H1 (cell line): ENCODE measurements at regions not wholly inside any gene's neighbourhood (a gene's known extent, or its start where the extent isn't known, plus 50 kb on each side); places are given as distances from the start of the nearest gene placed in this dataset.

Source experiments
- CTCF ChIA-PET: fragments of 300-600 bp; sonication (Branson Sonifier 250); formaldehyde crosslinking; loops from one replicate; lab custom pipeline; 2021; ENCODE audit not compliant: partially characterized antibody; lab: Charles Lee
- POLR2A ChIA-PET: fragments of 300-600 bp; sonication (Branson Sonifier 250); formaldehyde crosslinking; loops from one replicate; lab custom pipeline; 2021; ENCODE audit warnings: inconsistent platforms; ENCODE audit not compliant: partially characterized antibody; lab: Charles Lee
- DNase-seq, 2 experiments: peaks; one replicate each; pipeline versions ENCODE4 v3.0.0 to v3.0.0-alpha.2; 2010 to 2022; ENCODE audit warnings: low spot score in 2 of 2, low read depth in 1 of 2, mixed read lengths in 1 of 2
- FAIRE-seq: peaks from 2 replicates; lab custom pipeline; 2011; peaks lifted over from hg19 to GRCh38; lab: Jason Lieb, UNC
- H2AFZ ChIP-seq: 2 replicates; pipeline ENCODE4 v1.8.1; 2012; ENCODE audit warnings: low read length, inconsistent platforms
- H2AK5ac ChIP-seq: 2 replicates; pipeline ENCODE4 v1.6.1; 2013; ENCODE audit warnings: low read depth, low read length
- H2BK120ac ChIP-seq: replicated peaks from 2 replicates; pipeline ENCODE3; 2013; ENCODE audit warnings: low read depth, low read length, inconsistent platforms
- H2BK12ac ChIP-seq: 2 replicates; pipeline ENCODE4 v1.6.1; 2013; ENCODE audit warnings: low read depth, low read length
- H2BK15ac ChIP-seq: 2 replicates; pipeline ENCODE4 v1.6.1; 2013; ENCODE audit warnings: low read length
- H2BK20ac ChIP-seq: 2 replicates; pipeline ENCODE4 v1.6.1; 2013; ENCODE audit warnings: low read length
- H2BK5ac ChIP-seq: 2 replicates; pipeline ENCODE4 v1.6.1; 2013; ENCODE audit warnings: low read depth, low read length
- H3K14ac ChIP-seq: 2 replicates; pipeline ENCODE4 v1.6.1; 2013; ENCODE audit warnings: inconsistent platforms; ENCODE audit not compliant: insufficient read length
- H3K18ac ChIP-seq: 2 replicates; pipeline ENCODE4 v1.6.1; 2013; ENCODE audit warnings: low read length; ENCODE audit errors: extremely low read depth
- H3K23ac ChIP-seq: 2 replicates; pipeline ENCODE4 v1.6.1; 2013; ENCODE audit warnings: inconsistent platforms; ENCODE audit not compliant: insufficient read length
- H3K23me2 ChIP-seq: 2 replicates; pipeline ENCODE4 v1.6.1; 2013; ENCODE audit warnings: low read depth, low read length
- H3K27ac ChIP-seq: 2 replicates; pipeline ENCODE4 v1.6.1; 2011; ENCODE audit warnings: low read depth, low read length, inconsistent platforms
- H3K27me3 ChIP-seq, 4 experiments: replicated peaks in 1 of 4; 1 replicate in 1 of 4; 2 replicates in 3 of 4; pipeline versions ENCODE4 v1.6.1 to v1.8.1; 2011 to 2013; ENCODE audit warnings: low read length in 3 of 4, mild to moderate bottlenecking in 3 of 4, inconsistent platforms in 2 of 4, mixed read lengths in 2 of 4, moderate library complexity in 1 of 4; ENCODE audit not compliant: control insufficient read depth in 3 of 4, insufficient read depth in 3 of 4; ENCODE audit errors: extremely low read depth in 1 of 4
- H3K36me3 ChIP-seq, 4 experiments: 2 replicates each; pipeline versions ENCODE4 v1.6.1 to v1.8.1; 2011 to 2013; ENCODE audit warnings: mild to moderate bottlenecking in 4 of 4, low read length in 3 of 4, moderate library complexity in 2 of 4, control low read depth in 1 of 4, inconsistent platforms in 1 of 4; ENCODE audit not compliant: insufficient read depth in 4 of 4, control insufficient read depth in 2 of 4
- H3K4ac ChIP-seq: replicated peaks from 2 replicates; pipeline ENCODE3; 2013; ENCODE audit warnings: low read length, low read depth, mixed read lengths, inconsistent platforms; ENCODE audit not compliant: insufficient read length
- H3K4me1 ChIP-seq, 4 experiments: replicated peaks in 1 of 4; 1 replicate in 1 of 4; 2 replicates in 3 of 4; pipeline versions ENCODE4 v1.6.1 to v1.8.1; 2011 to 2013; ENCODE audit warnings: low read length in 3 of 4, inconsistent platforms in 2 of 4, mixed read lengths in 1 of 4; ENCODE audit not compliant: insufficient read depth in 4 of 4, control insufficient read depth in 3 of 4
- H3K4me2 ChIP-seq, 2 experiments: 2 replicates each; pipeline versions ENCODE4 v1.6.1 to v1.8.1; 2011 to 2013; ENCODE audit warnings: low read depth in 2 of 2, low read length in 2 of 2, control low read depth in 1 of 2, inconsistent platforms in 1 of 2, mild to moderate bottlenecking in 1 of 2; ENCODE audit not compliant: insufficient read depth in 1 of 2
- H3K4me3 ChIP-seq, 4 experiments: fragments of 200-600, 300-600 bp in 1 of 4; sonication (generic), shearing (Covaris generic), sonication (Bioruptor Twin) in 1 of 4; 2 replicates each; pipeline versions ENCODE4 v1.5.1 to v1.8.1; 2011 to 2016; ENCODE audit warnings: low read length in 4 of 4, low read depth in 3 of 4, control low read depth in 2 of 4, inconsistent platforms in 2 of 4, mild to moderate bottlenecking in 2 of 4, mixed read lengths in 1 of 4, moderate library complexity in 1 of 4; ENCODE audit not compliant: insufficient read depth in 2 of 4; ENCODE audit errors: extremely low read depth in 1 of 4
- H3K56ac ChIP-seq: replicated peaks from 2 replicates; pipeline ENCODE3; 2013; ENCODE audit warnings: low read depth, mild to moderate bottlenecking, mixed read lengths, low read length, inconsistent platforms; ENCODE audit not compliant: insufficient read length
- H3K79me1 ChIP-seq: 2 replicates; pipeline ENCODE4 v1.6.1; 2013; ENCODE audit warnings: low read depth, low read length, control low read depth
- H3K79me2 ChIP-seq, 2 experiments: 2 replicates each; pipeline versions ENCODE4 v1.6.1 to v1.8.1; 2012 to 2013; ENCODE audit warnings: low read length in 2 of 2, mild to moderate bottlenecking in 2 of 2, inconsistent platforms in 1 of 2; ENCODE audit not compliant: insufficient read depth in 2 of 2, control insufficient read depth in 1 of 2
- H3K9ac ChIP-seq, 4 experiments: replicated peaks in 1 of 4; 1 replicate in 1 of 4; 2 replicates in 3 of 4; pipeline versions ENCODE4 v1.6.1 to v1.8.1; 2011 to 2013; ENCODE audit warnings: low read depth in 3 of 4, low read length in 3 of 4, control low read depth in 2 of 4, mild to moderate bottlenecking in 2 of 4, moderate library complexity in 2 of 4, inconsistent platforms in 1 of 4; ENCODE audit errors: extremely low read depth in 1 of 4
- H3K9me3 ChIP-seq, 2 experiments: 2 replicates each; pipeline versions ENCODE4 v1.6.1 to v1.8.1; 2012 to 2013; ENCODE audit warnings: mild to moderate bottlenecking in 2 of 2, moderate library complexity in 2 of 2, control low read depth in 1 of 2, inconsistent platforms in 1 of 2, low read depth in 1 of 2, low read length in 1 of 2, mixed read lengths in 1 of 2; ENCODE audit not compliant: insufficient read depth in 2 of 2
- H4K20me1 ChIP-seq, 2 experiments: replicated peaks in 1 of 2; 2 replicates each; pipeline versions ENCODE3 to v1.8.1; 2011 to 2013; ENCODE audit warnings: inconsistent platforms in 2 of 2, low read length in 2 of 2, mild to moderate bottlenecking in 1 of 2; ENCODE audit not compliant: insufficient read depth in 2 of 2, control insufficient read depth in 1 of 2
- H4K5ac ChIP-seq: 2 replicates; pipeline ENCODE4 v1.6.1; 2013; ENCODE audit warnings: low read length, low read depth, mixed read lengths, inconsistent platforms; ENCODE audit not compliant: insufficient read length
- H4K8ac ChIP-seq: 2 replicates; pipeline ENCODE4 v1.8.0; 2013; ENCODE audit warnings: mild to moderate bottlenecking, moderate library complexity, low read length, inconsistent platforms; ENCODE audit not compliant: insufficient read depth; ENCODE audit errors: extremely low read depth
- H4K91ac ChIP-seq: replicated peaks from 2 replicates; pipeline ENCODE3; 2013; ENCODE audit warnings: low read length, mixed read lengths, inconsistent platforms; ENCODE audit not compliant: insufficient read length
- BCL11A ChIP-seq, 2 experiments: IDR thresholded peaks; one replicate each; pipeline ENCODE4 v1.6.1; 2011; ENCODE audit warnings: low read depth in 2 of 2, low read length in 2 of 2, mild to moderate bottlenecking in 2 of 2
- EP300 ChIP-seq, 2 experiments: IDR thresholded peaks; 1 replicate in 1 of 2; 2 replicates in 1 of 2; pipeline ENCODE4 v1.6.1; 2011 to 2012; ENCODE audit warnings: low read depth in 2 of 2, low read length in 2 of 2, mild to moderate bottlenecking in 2 of 2, borderline replicate concordance in 1 of 2, inconsistent platforms in 1 of 2, moderate library complexity in 1 of 2
- GABPA ChIP-seq: IDR thresholded peaks from 2 replicates; pipeline ENCODE4 v1.6.1; 2011; ENCODE audit warnings: mild to moderate bottlenecking, low read length, moderate library complexity, borderline replicate concordance; ENCODE audit not compliant: insufficient read depth
- JUND ChIP-seq: IDR thresholded peaks from 2 replicates; pipeline ENCODE4 v1.6.1; 2011; ENCODE audit warnings: mild to moderate bottlenecking, improper control_type of control experiment, low read length
- KDM5A ChIP-seq: fragments of 200-600 bp; IDR thresholded peaks from 2 replicates; pipeline ENCODE4 v1.7.1; 2012; ENCODE audit warnings: mild to moderate bottlenecking, low read length, inconsistent platforms, mixed read lengths
- NRF1 ChIP-seq: IDR thresholded peaks from 2 replicates; pipeline ENCODE4 v1.6.1; 2011; ENCODE audit warnings: mild to moderate bottlenecking, low read depth, low read length, improper control_type of control experiment
- POLR2A ChIP-seq, 2 experiments: IDR thresholded peaks; 1 replicate in 1 of 2; 2 replicates in 1 of 2; pipeline ENCODE4 v1.6.1; 2011; ENCODE audit warnings: low read depth in 2 of 2, low read length in 2 of 2, mild to moderate bottlenecking in 2 of 2; ENCODE audit errors: control extremely low read depth in 1 of 2
- POU5F1 ChIP-seq: IDR thresholded peaks from 2 replicates; pipeline ENCODE4 v1.6.1; 2011; ENCODE audit warnings: low read depth, mild to moderate bottlenecking, low read length, moderate library complexity
- RXRA ChIP-seq: IDR thresholded peaks from 2 replicates; pipeline ENCODE4 v1.6.1; 2011; ENCODE audit warnings: low read depth, mild to moderate bottlenecking, low read length, moderate library complexity; ENCODE audit not compliant: insufficient read depth
- SRF ChIP-seq: IDR thresholded peaks from 2 replicates; pipeline ENCODE4 v1.6.1; 2011; ENCODE audit warnings: mild to moderate bottlenecking, low read depth, low read length, moderate library complexity
- SUZ12 ChIP-seq: fragments of 200-600 bp; sonication (generic); IDR thresholded peaks from 2 replicates; pipeline ENCODE4 v1.6.1; 2012; ENCODE audit warnings: mild to moderate bottlenecking, inconsistent platforms, low read length, moderate library complexity, mixed read lengths
- TEAD4 ChIP-seq: IDR thresholded peaks from 2 replicates; pipeline ENCODE4 v1.6.1; 2012; ENCODE audit warnings: low read depth, low read length, inconsistent platforms, mixed read lengths
- USF2 ChIP-seq: IDR thresholded peaks from 2 replicates; pipeline ENCODE4 v1.6.1; 2011; ENCODE audit warnings: low read length, improper control_type of control experiment
- YY1 ChIP-seq: IDR thresholded peaks from 2 replicates; pipeline ENCODE4 v1.6.1; 2011; ENCODE audit warnings: low read depth, mild to moderate bottlenecking, low read length
- WGBS, 2 experiments: shearing (Covaris generic) in 1 of 2; methylation state at CpG; one replicate each; pipeline versions ENCODE4 v1.1.6 to v1.1.7; 2013 to 2015; ENCODE audit warnings: low lambda C conversion rate in 2 of 2, mixed read lengths in 2 of 2, inconsistent platforms in 1 of 2, low coverage in 1 of 2, missing lambda C conversion rate in 1 of 2; ENCODE audit not compliant: insufficient replicate concordance in 2 of 2, insufficient coverage in 1 of 2, insufficient read length in 1 of 2; ENCODE audit errors: extremely low coverage in 1 of 2, missing lambda C conversion rate in 1 of 2; 5-methylcytosine and 5-hydroxymethylcytosine counted together

- Histone ChIP-seq H3K4me1 (peaks cover 0 to 8% (median 2%) of the 10 kb centered on the region in 4 experiments; a peak in 2 of 7 replicates), H3K4ac (no peak overlapping the region), H3K9ac (no peak overlapping the region), H3K56ac (no peak overlapping the region), H2BK20ac (no peak overlapping the region), H3K14ac (no peak overlapping the region), H4K5ac (no peak overlapping the region), H2BK15ac (no peak overlapping the region), H2BK120ac (no peak overlapping the region), H4K20me1 (no peaks in the 10 kb centered on the region), H3K18ac (no peak overlapping the region), H3K4me3 (no peak overlapping the region), H3K4me2 (no peak overlapping the region), H2BK12ac (no peak overlapping the region), H3K23ac (no peak overlapping the region), H3K27me3 (no peaks in the 10 kb centered on the region), H3K23me2 (no peaks in the 10 kb centered on the region), H3K27ac (no peak overlapping the region), H3K79me2 (no peaks in the 10 kb centered on the region), H4K8ac (no peak overlapping the region), H2AFZ (no peak overlapping the region), H2AK5ac (no peak overlapping the region), H3K9me3 (no peaks in the 10 kb centered on the region), H4K91ac (no peak overlapping the region), H3K79me1 (no peaks in the 10 kb centered on the region), H3K36me3 (no peaks in the 10 kb centered on the region), H2BK5ac (no peak overlapping the region)
- no peak for FAIRE-seq
- WGBS, 2 experiments, result 77% methylated on average over 4 of the region's 4 CpGs; no CpG with 5 or more reads in 1 of the 2 experiments
- CTCF ChIA-PET, result interaction anchor here (1.1 to 3.0 kb wide), 4 partner anchors 12 to 146 kb away, joined by 3 to 15 read pairs (median 8); no protein-coding TSS in a partner anchor
- no peak for DNase-seq
- POLR2A ChIA-PET, result no interaction called here
- TF ChIP-seq POU5F1 (no peak), EP300 (IDR thresholded peaks at IDR 0.05; ENCODE audit: borderline replicate concordance in 1 of 2, low read depth in 2 of 2, low read length in 2 of 2) (no peak), SRF (no peak), KDM5A (no peak), USF2 (no peak), NRF1 (no peak), SUZ12 (no peak), POLR2A (IDR thresholded peaks at IDR 0.05; ENCODE audit: control extremely low read depth in 1 of 2, low read depth in 2 of 2, low read length in 2 of 2) (no peak), BCL11A (IDR thresholded peaks at IDR 0.05; ENCODE audit: low read depth in 2 of 2, low read length in 2 of 2) (no peak), TEAD4 (no peak), GABPA (no peak), YY1 (no peak), RXRA (no peak), JUND (no peak)
These were observed 104.1 kb upstream of the SLC25A33 start for GRCh38 chr1:9435153-9435636.
